ENCODE measurements at regions not wholly inside any gene's neighbourhood (a gene's known extent, or its start where the extent isn't known, plus 50 kb on each side); places are given as distances from the start of the nearest gene placed in this dataset.

DNA sequence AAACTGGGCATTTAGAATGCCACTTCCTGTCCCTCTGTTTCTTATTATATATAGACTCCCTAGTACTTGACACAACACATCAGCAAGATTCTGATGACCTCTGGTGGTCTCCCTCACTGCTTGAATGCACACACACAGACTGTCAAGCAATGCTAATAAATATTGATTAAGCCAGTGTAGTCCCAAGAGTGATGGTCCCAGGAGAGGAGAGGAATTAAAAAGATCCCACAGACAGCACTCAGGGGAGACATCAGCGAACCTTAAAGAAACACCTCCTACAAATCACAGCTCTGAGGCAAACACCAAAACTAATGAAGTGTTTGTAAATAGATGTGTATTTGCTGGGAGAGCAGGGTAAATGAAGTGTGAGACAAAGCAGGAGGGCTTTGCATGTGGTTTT is 1291.2 kb downstream of the XPNPEP1 start:
- TF ChIP-seq, protein P1, sequence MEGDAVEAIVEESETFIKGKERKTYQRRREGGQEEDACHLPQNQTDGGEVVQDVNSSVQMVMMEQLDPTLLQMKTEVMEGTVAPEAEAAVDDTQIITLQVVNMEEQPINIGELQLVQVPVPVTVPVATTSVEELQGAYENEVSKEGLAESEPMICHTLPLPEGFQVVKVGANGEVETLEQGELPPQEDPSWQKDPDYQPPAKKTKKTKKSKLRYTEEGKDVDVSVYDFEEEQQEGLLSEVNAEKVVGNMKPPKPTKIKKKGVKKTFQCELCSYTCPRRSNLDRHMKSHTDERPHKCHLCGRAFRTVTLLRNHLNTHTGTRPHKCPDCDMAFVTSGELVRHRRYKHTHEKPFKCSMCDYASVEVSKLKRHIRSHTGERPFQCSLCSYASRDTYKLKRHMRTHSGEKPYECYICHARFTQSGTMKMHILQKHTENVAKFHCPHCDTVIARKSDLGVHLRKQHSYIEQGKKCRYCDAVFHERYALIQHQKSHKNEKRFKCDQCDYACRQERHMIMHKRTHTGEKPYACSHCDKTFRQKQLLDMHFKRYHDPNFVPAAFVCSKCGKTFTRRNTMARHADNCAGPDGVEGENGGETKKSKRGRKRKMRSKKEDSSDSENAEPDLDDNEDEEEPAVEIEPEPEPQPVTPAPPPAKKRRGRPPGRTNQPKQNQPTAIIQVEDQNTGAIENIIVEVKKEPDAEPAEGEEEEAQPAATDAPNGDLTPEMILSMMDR (conservative IDR thresholded peaks at IDR 0.05), result no peak
- TF ChIP-seq EZH2 (IDR thresholded peaks at IDR 0.05; ENCODE audit: low read depth), result no peak

All from PC-9 (cell line).